ENCODE measurements at regions not wholly inside any gene's neighbourhood (a gene's known extent, or its start where the extent isn't known, plus 50 kb on each side); places are given as distances from the start of the nearest gene placed in this dataset.

DNA sequence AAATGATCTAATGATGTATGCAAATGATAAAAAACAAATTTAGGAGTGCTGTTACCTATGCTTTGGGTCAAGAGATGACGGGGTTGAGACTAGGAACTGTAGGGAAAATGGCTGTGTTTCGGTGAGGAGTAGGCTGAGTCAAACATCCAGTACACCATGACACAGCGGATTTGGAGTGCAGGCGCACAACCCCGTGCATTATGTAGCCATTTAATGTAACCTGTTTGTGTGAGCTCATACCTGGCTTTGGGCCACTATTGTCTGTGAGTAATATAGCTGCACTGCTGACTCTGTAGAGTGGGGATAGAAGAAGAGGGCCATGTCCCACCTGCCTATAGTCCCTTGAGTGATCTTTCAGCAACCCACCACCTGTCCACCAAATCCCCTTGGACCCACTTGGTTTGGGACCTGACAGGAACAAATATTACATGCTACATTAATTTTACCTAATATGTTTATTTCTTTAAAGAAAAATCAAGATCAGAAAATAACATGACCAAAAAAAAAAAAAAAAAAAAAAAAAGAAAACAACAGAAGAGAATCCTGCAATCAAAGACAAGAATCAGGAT is 95.5 kb upstream of the KLHL1 start:
- DNase-seq (ENCODE audit: low read depth, low spot score) = peak; percentile 27
- no peak overlapping the region for H3K4me3 ChIP-seq (ENCODE audit: low read length)

DNA sequence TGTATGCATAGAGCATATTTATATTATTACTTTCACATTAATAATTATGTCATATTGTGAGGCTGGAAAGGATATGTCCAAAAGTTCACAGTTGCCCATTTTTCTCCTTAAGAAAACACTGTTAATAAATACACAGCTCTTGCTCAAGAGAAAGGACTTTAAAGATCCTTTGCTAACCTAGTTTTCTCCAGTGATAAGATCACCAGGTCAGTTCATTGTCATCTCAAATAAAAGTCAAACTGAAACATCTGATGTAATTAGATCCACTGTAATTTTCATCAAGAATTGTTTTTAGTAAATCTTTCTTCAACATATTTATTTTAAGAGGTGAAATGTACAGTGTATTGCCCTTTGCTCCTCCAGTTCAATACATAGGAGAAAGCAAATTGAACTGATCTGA is 82.8 kb upstream of the KLHL1 start:
- H3K4me3 ChIP-seq (ENCODE audit: low read length) = no peak overlapping the region
- no peak for DNase-seq (ENCODE audit: low read depth, low spot score)

DNA sequence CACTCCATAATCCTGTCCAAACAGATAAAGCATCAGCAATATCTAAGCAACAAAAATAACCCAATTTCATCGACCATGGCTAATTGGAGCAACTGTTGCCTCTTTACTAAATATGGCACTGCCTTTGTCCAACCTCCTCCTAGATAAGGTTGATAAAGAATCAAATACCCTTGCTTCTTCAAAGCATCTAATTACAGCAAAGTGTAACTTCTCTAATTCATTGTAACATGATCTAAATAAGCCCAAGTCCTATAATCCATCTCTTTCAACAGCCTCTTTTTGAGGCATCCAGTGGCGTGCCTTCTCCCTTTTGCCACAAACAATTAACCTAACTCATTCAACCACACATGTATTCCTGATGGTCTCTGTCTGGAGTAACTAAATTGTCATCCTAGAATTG is 81.7 kb upstream of the KLHL1 start:
- H3K4me3 ChIP-seq (ENCODE audit: low read length) = no peak overlapping the region
- no peak for DNase-seq (ENCODE audit: low read depth, low spot score)

- H3K4me3 ChIP-seq (ENCODE audit: low read length) = no peak overlapping the region
- no peak for DNase-seq (ENCODE audit: low read depth, low spot score)
These were observed 80.3 kb upstream of the KLHL1 start for GRCh38 chr13:70188567-70188966.

DNA sequence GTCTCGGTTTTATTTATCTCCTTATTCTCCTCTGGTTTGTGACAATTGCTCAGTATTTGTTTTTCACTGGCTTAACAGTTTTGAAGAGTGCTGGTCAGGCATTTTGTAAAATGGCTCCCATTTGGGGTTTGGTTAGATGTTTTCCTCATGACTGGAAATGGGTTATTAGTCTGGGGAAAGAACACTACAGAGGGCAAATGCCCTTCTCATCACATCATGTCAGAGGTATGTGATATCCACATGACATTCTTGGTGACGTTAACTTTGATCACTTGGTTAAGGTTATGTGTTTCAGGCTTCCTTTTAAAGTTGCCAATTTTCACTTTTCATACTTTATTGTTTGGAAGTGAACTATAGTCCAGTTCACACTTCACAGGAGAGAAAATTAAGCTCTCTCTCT is 74.8 kb upstream of the KLHL1 start:
- no peak overlapping the region for H3K4me3 ChIP-seq (ENCODE audit: low read length)
- DNase-seq (ENCODE audit: low read depth, low spot score) = no peak

Measured in Jurkat, Clone E6-1 (cell line).